GM23248 (cell line): ENCODE measurements at regions not wholly inside any gene's neighbourhood (a gene's known extent, or its start where the extent isn't known, plus 50 kb on each side); places are given as distances from the start of the nearest gene placed in this dataset.

Experiments used
- EZH2 ChIP-seq: fragments of 200-600 bp; sonication (generic); IDR thresholded peaks from 2 replicates; pipeline ENCODE4 v1.6.1; 2018; ENCODE audit warnings: antibody characterized with exemption, mild to moderate bottlenecking; ENCODE audit not compliant: insufficient read depth, poor library complexity, severe bottlenecking
- EZH2phosphoT487 ChIP-seq: fragments of 200-600 bp; sonication (generic); IDR thresholded peaks from 2 replicates; pipeline ENCODE4 v1.6.1; 2018; ENCODE audit warnings: antibody characterized with exemption, moderate library complexity, mild to moderate bottlenecking, low read depth; ENCODE audit not compliant: insufficient read depth

DNA sequence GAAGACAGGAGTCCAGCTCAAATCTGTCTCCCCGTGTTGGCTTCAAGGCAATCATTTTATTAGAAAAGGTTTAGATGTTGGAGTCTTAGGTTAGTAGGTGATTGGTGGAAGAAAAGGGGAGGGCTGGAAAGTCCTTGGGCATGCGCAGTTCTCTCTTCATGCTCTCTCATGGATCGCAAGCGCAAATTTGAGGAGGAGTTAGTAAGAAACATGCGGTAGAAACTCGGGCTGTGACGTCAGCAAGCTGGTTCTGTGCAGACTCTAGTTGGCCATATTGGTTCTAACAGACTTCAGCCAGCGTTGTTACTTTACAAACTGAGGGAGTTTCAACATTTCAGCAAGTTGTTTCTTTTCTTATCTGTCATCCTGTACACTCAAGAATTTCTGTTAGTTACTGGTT lies 392.2 kb downstream of the CDK5RAP2 start:
- TF ChIP-seq EZH2phosphoT487 (no peak), EZH2 (no peak)
